ENCODE measurements at regions not wholly inside any gene's neighbourhood (a gene's known extent, or its start where the extent isn't known, plus 50 kb on each side); places are given as distances from the start of the nearest gene placed in this dataset.

DNA sequence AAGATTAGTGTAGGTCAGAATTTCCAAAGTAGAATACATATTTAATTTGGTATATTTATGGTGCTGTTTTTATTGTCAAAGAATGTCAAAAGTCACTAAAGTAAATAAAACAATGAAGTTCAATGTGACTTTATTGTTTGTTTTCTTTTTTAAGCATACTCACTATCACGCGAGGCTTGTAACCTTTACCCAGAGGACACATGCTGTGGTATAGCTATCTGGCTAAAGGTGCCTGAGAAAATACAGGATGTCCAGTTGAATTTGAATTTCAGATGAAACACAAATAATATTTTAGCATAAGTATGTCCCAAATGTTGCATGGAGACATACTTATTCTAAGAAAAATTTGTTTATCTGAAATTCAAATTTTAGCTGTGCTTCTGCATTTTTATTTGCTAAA, 103.3 kb upstream of the KLF7 start:
- no peaks in the 10 kb centered on the region for H3K36me3 Mint-ChIP-seq (ENCODE audit: insufficient read depth)
- H3K4me3 Mint-ChIP-seq: no peak overlapping the region
- H3K4me1 Mint-ChIP-seq: no peaks in the 10 kb centered on the region
- DNase-seq (ENCODE audit: low spot score in 2 of 2): no peak
- ATAC-seq (replicated peaks; ENCODE audit: extremely low read depth, poor library complexity, severe bottlenecking): no peak
- no peak overlapping the region for H3K27ac Mint-ChIP-seq (ENCODE audit: low read depth)
- H3K9me3 Mint-ChIP-seq: no peaks in the 10 kb centered on the region
- no peaks in the 10 kb centered on the region for H3K27me3 Mint-ChIP-seq

DNA sequence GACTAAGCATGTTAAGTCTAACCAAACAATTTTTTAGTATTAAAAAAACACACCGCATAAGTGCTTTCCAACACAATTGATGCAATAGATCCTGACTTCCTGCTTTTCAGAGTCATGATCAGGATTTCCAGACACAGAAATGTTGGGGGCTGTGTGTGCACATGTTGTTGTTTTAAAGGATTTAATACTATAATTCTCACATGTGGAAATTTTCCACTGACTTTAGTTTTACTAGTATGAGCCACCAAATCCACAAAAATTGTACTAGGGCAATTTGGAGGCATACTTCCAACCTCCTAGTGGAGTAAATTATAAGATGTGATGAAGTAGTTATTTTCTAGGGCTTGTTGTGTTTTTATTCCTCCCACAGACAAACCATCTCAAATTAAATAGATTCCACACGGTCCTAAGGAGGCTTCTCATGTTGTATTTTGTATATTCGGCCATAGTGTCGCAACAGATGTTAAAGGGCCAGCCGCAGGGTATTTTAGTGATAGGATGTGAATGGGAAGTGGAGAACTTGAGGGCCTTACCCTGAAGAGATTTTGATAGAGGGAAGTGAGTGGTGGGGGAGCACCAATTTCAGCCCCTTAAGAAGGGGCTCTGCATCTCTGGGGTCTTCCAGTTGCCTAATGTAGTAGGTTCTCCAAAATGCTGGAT, 108.9 kb upstream of the KLF7 start:
- H3K27ac Mint-ChIP-seq (ENCODE audit: low read depth): no peak overlapping the region
- H3K4me3 Mint-ChIP-seq: no peak overlapping the region
- no peak for ATAC-seq (replicated peaks; ENCODE audit: extremely low read depth, poor library complexity, severe bottlenecking)
- DNase-seq (ENCODE audit: low spot score in 2 of 2): no peak
- H3K9me3 Mint-ChIP-seq: no peaks in the 10 kb centered on the region
- H3K36me3 Mint-ChIP-seq (ENCODE audit: insufficient read depth): no peaks in the 10 kb centered on the region
- H3K27me3 Mint-ChIP-seq: peaks cover 23% of the 10 kb centered on the region
- H3K4me1 Mint-ChIP-seq: no peaks in the 10 kb centered on the region

DNA sequence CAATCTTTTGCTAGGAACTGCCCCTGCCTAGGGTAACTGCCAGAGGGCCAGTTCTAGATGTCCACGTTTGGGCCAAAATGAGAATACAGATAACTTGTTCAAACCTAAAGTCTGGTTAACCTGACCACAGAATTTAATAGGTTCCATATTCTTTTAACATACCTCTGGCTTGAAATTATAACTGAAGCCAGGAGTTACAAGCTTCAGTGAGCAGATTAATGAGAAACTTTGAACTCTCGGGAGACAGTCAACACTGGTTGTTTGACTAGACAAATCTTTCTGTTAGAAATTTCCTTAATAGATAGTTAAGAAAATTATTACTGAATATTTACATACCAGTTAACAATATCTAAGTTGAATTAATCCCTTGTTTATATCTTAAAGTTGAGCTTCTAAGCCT, 110.0 kb upstream of the KLF7 start:
- Mint-ChIP-seq H3K9me3 (no peaks in the 10 kb centered on the region), H3K4me3 (no peak overlapping the region), H3K36me3 (ENCODE audit: insufficient read depth) (no peaks in the 10 kb centered on the region), H3K27me3 (peaks cover 27% of the 10 kb centered on the region), H3K27ac (ENCODE audit: low read depth) (no peak overlapping the region), H3K4me1 (no peaks in the 10 kb centered on the region)
- ATAC-seq (replicated peaks; ENCODE audit: extremely low read depth, poor library complexity, severe bottlenecking): no peak
- no peak for DNase-seq (ENCODE audit: low spot score in 2 of 2)

DNA sequence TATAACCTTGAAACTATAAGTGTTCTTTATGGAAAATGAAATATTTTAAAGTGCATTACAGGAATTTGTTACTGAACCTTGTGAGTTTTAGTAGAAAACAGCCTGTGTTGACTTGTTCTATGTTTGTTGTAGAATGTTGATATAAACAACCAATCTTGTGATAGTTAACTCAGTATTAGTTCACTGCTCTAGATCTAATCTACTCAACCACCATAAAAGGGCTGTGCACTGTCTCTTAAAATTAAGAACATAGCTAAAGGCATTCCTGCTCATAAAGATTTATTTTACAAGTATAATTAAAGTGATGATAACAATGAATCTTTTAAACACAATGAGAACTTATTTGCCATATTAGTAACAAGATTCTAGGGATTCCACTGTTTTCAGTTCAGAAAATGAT, 110.5 kb upstream of the KLF7 start:
- H3K4me3 Mint-ChIP-seq: no peak overlapping the region
- H3K27me3 Mint-ChIP-seq: peaks cover 27% of the 10 kb centered on the region
- DNase-seq (ENCODE audit: low spot score in 2 of 2) (no peak), ATAC-seq (replicated peaks; ENCODE audit: extremely low read depth, poor library complexity, severe bottlenecking) (no peak)
- no peak overlapping the region for H3K27ac Mint-ChIP-seq (ENCODE audit: low read depth)
- H3K9me3 Mint-ChIP-seq: no peaks in the 10 kb centered on the region
- H3K36me3 Mint-ChIP-seq (ENCODE audit: insufficient read depth): no peaks in the 10 kb centered on the region
- H3K4me1 Mint-ChIP-seq: no peaks in the 10 kb centered on the region

DNA sequence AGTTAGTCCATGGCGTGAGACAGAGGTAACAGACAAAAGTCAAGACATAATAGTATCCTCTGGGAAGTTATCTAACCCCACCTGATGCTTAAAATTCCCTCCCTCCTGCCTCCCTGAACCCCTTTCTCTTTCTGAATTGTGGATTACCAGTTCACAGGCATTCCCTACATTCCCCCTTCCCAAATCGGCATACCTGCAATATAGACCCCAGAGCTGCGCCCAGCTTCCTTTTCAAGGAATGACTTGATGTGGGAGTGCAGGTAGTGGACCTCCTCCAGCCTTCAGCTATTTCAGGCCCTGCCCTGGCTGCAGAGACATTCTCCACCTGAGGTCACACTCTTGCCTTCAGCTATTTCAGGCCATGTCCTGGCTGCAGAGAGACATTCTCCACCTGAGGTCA, 111.1 kb upstream of the KLF7 start:
- Mint-ChIP-seq H3K27ac (ENCODE audit: low read depth) (no peak overlapping the region), H3K4me3 (no peak overlapping the region), H3K9me3 (no peaks in the 10 kb centered on the region), H3K27me3 (peaks cover 27% of the 10 kb centered on the region), H3K4me1 (no peaks in the 10 kb centered on the region), H3K36me3 (ENCODE audit: insufficient read depth) (no peaks in the 10 kb centered on the region)
- no peak for DNase-seq (ENCODE audit: low spot score in 2 of 2)
- no peak for ATAC-seq (replicated peaks; ENCODE audit: extremely low read depth, poor library complexity, severe bottlenecking)

DNA sequence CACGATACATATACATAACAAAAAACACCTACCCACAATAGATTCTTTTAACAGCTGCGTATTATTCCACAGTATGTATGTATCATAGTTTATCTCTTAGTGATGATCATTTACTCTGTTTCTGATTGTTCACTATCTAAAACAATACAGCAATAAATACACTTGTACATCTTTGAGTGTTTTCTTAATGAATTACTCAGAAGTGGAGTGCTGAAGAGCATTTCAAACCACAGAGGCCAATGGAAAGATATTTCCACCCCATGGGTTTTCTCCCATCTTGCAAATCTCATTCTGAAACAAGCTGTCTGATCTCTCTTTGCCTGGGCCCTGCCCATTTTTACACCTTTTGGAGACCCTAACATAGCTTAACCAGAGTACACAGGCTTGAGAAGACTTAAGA, 113.8 kb upstream of the KLF7 start:
- Mint-ChIP-seq H3K4me1 (peaks cover 5% of the 10 kb centered on the region), H3K36me3 (ENCODE audit: insufficient read depth) (no peaks in the 10 kb centered on the region), H3K27me3 (peaks cover 29% of the 10 kb centered on the region), H3K27ac (ENCODE audit: low read depth) (no peak overlapping the region), H3K9me3 (no peaks in the 10 kb centered on the region), H3K4me3 (no peak overlapping the region)
- ATAC-seq (replicated peaks; ENCODE audit: extremely low read depth, poor library complexity, severe bottlenecking) (no peak), DNase-seq (ENCODE audit: low spot score in 2 of 2) (no peak)

DNA sequence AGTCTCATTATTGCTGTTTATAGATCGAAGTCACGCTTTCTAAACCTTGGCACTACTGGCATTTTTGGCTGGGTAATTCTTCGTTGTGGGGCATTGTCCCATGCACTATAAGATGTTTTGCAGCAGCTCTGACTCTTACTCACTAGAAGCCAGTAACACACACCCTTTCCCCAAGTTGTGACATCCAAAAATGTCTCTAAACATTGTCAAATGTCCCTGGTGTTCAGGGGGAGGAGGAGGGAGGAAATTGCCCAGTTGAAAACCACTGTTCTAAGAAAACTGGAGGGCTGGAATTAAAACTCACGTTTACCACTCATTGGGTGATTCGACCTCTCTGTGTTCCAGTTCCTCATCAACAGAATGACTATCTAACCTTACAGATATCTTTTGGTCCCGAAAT, 115.7 kb upstream of the KLF7 start:
- no peaks in the 10 kb centered on the region for H3K9me3 Mint-ChIP-seq
- ATAC-seq (replicated peaks; ENCODE audit: extremely low read depth, poor library complexity, severe bottlenecking): no peak
- H3K27me3 Mint-ChIP-seq: peaks cover 37% of the 10 kb centered on the region
- H3K36me3 Mint-ChIP-seq (ENCODE audit: insufficient read depth): no peaks in the 10 kb centered on the region
- DNase-seq (ENCODE audit: low spot score in 2 of 2): no peak
- peaks cover 5% of the 10 kb centered on the region for H3K4me1 Mint-ChIP-seq
- no peak overlapping the region for H3K27ac Mint-ChIP-seq (ENCODE audit: low read depth)
- H3K4me3 Mint-ChIP-seq: no peak overlapping the region

DNA sequence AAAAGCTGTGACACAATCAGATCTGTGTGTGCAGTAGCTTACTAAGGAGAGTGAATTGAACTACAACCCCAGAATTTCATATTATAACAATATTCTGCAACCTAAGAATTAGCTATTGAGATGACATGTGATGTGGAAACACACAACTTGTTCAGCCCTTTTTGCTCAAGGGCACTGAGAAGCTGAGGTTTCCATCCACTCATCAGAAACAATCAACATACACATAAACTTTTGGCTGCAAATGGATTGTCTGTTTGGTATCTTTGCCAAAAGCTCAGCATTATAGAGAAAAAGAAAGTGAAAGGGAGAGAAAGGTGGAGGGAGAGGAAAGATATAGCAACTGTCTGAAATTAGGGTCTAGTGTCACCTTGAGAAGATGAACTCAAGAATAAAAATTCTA, 117.2 kb upstream of the KLF7 start:
- no peak for DNase-seq (ENCODE audit: low spot score in 2 of 2)
- no peaks in the 10 kb centered on the region for H3K36me3 Mint-ChIP-seq (ENCODE audit: insufficient read depth)
- no peak for ATAC-seq (replicated peaks; ENCODE audit: extremely low read depth, poor library complexity, severe bottlenecking)
- peaks cover 25% of the 10 kb centered on the region for H3K27me3 Mint-ChIP-seq
- H3K4me1 Mint-ChIP-seq: peaks cover 5% of the 10 kb centered on the region
- H3K4me3 Mint-ChIP-seq: no peak overlapping the region
- H3K27ac Mint-ChIP-seq (ENCODE audit: low read depth): no peak overlapping the region
- no peaks in the 10 kb centered on the region for H3K9me3 Mint-ChIP-seq

DNA sequence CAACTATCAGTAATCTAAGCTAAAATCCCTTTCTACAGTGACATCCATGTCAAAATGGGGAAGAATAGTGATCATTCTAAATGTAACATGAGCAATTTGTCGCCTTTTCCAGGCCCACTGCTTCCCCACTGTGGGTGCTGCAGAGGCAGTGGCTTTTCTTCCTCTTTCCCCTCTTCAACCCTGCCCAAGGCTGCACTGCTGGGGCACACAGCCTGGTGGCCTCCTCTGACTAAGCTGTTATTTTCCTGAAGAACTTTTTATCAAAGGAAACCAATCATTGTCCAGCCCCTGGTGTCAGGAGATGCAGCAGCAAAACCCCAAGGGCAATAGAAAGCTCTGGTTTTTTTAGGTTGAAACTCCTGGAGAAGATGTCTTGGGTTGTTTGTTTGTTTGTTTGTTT, 117.6 kb upstream of the KLF7 start:
- DNase-seq (ENCODE audit: low spot score in 2 of 2) (no peak), ATAC-seq (replicated peaks; ENCODE audit: extremely low read depth, poor library complexity, severe bottlenecking) (no peak)
- H3K4me3 Mint-ChIP-seq: no peak overlapping the region

DNA sequence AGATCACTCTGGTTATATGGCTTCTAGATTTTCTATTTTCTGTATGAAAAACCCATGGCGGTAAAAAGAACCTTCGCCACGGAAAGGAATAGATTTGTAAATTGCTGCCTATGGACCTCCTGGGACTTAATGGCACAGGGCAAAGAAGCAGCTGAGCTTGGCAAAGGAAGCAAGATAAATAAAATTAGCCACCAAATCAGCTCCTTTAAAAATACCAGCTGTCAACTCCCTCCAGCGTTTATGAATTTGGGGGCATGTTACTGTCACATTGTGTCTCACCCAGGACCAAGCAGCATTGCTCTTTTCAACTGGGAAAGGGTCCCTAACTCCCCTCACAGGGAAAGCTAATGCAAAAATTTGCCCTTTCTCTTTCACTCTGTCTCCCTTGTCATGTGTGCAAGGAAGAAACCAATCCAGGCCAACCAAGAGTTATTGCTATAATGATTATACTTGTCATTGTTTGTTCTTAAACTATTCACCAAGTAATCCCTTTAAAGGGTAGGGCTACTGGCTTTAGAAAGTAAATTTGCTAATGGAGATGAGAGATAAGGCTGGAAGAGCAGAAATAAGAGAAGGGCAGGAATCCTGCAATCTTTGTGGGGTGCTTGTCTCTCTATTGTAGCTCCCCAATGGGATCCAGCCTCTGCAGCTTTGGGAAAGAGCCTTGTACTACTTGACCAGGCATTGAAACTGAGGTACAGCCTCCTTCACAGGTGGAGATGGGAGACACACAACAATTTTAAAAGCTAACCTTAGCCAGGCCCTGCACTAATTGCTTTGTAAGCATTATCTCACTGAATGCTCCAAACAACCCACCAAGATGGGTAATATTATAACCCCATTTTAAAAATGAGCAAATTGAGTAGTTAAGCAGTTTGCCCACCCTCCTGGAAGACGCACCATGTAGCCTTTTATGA, 119.1 kb upstream of the KLF7 start:
- Mint-ChIP-seq H3K27me3 (peaks cover 12% of the 10 kb centered on the region), H3K36me3 (ENCODE audit: insufficient read depth) (no peaks in the 10 kb centered on the region), H3K27ac (ENCODE audit: low read depth) (no peak overlapping the region), H3K4me1 (peaks cover 5% of the 10 kb centered on the region), H3K9me3 (no peaks in the 10 kb centered on the region), H3K4me3 (no peak overlapping the region)
- DNase-seq (ENCODE audit: low spot score in 2 of 2) (no peak), ATAC-seq (replicated peaks; ENCODE audit: extremely low read depth, poor library complexity, severe bottlenecking) (no peak)

More for the DNA sequence above, 117.6 kb upstream of the KLF7 start:
- Mint-ChIP-seq H3K36me3 (ENCODE audit: insufficient read depth) (no peaks in the 10 kb centered on the region), H3K9me3 (no peaks in the 10 kb centered on the region), H3K4me1 (peaks cover 5% of the 10 kb centered on the region), H3K27me3 (peaks cover 20% of the 10 kb centered on the region), H3K27ac (ENCODE audit: low read depth) (no peak overlapping the region)

DNA sequence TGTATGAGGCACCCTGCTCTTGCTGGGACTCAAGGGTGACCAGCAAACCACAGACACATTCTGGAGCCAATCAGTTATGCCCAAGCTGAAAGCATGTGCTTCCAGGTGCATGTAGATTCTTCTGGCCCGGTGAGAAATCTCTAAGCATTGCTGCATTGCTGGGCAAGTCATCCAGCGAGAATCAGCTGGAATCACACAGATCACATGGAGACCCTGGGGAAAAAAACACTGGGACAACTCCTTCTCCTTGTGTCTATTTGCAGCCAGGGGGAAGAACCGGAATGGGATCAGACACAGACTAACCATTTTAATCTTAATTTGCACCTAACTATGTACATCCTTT, 119.7 kb upstream of the KLF7 start:
- Mint-ChIP-seq H3K36me3 (ENCODE audit: insufficient read depth) (no peaks in the 10 kb centered on the region), H3K9me3 (no peaks in the 10 kb centered on the region), H3K27me3 (peaks cover 10% of the 10 kb centered on the region), H3K4me3 (no peak overlapping the region), H3K4me1 (peaks cover 5% of the 10 kb centered on the region), H3K27ac (ENCODE audit: low read depth) (no peak overlapping the region)
- ATAC-seq (replicated peaks; ENCODE audit: extremely low read depth, poor library complexity, severe bottlenecking) (no peak), DNase-seq (ENCODE audit: low spot score in 2 of 2) (no peak)

DNA sequence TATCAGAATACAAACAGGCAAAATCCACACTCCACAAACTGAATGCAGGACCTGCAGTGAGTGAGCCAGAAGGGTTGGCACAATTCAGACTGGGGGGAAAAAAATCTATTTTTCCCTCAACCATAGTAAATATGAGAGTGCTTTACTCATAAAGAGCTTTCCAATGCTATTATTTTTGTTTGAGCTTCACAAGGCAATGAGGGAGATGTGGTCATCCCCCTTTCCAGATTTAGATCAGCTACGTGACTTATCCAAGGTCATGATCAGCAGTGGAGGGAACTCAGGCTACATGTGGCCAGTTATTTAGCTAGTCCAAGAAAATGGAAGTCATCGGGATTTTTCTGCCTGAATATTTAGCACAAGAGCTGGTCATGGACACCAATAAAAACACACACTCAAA, 120.4 kb upstream of the KLF7 start:
- Mint-ChIP-seq H3K27me3 (peaks cover 10% of the 10 kb centered on the region), H3K36me3 (ENCODE audit: insufficient read depth) (no peaks in the 10 kb centered on the region), H3K27ac (ENCODE audit: low read depth) (no peak overlapping the region), H3K4me1 (peaks cover 5% of the 10 kb centered on the region), H3K9me3 (no peaks in the 10 kb centered on the region), H3K4me3 (no peak overlapping the region)
- ATAC-seq (replicated peaks; ENCODE audit: extremely low read depth, poor library complexity, severe bottlenecking) (no peak), DNase-seq (ENCODE audit: low spot score in 2 of 2) (no peak)

DNA sequence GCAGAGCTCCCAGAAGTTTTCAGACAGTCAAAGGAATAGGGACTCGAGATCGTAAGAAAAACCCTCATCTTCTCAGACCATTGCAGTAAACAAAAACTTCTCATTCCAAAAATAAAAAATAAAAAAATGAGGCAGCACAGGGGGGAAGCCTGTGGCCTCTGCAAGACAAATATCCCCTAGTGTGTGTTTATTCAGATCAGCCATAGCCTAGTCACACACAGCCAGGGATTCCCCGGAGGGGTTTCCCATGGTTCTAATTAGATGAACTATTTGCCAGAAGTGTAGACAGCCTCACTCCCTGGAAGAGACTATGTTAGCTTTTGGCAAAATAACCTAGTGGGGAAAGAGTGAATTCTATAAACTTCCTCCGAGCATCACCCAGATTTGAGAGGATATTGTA, 122.9 kb upstream of the KLF7 start:
- Mint-ChIP-seq H3K27me3 (peaks cover 10% of the 10 kb centered on the region), H3K4me3 (no peak overlapping the region), H3K9me3 (no peaks in the 10 kb centered on the region), H3K27ac (ENCODE audit: low read depth) (no peak overlapping the region), H3K4me1 (no peaks in the 10 kb centered on the region), H3K36me3 (ENCODE audit: insufficient read depth) (no peaks in the 10 kb centered on the region)
- ATAC-seq (replicated peaks; ENCODE audit: extremely low read depth, poor library complexity, severe bottlenecking): no peak
- no peak for DNase-seq (ENCODE audit: low spot score in 2 of 2)

All from central memory CD8-positive, alpha-beta T cell (primary cell).